K562 (cell line): ENCODE measurements at regions not wholly inside any gene's neighbourhood (a gene's known extent, or its start where the extent isn't known, plus 50 kb on each side); places are given as distances from the start of the nearest gene placed in this dataset.

Source experiments
- ATAC-seq: fragments of 200-7000 bp; cut with Tn5 transposase; 3 replicates; pipeline ENCODE4 v1.9.1; 2020; ENCODE audit warnings: moderate library complexity
- BruUV-seq: library from RNA; stranded (reverse); fragments of 400-500 nt; replicated peaks from 2 replicates; lab custom pipeline; 2021; lab: Mats Ljungman, UMichigan
- CTCF ChIA-PET: fragments of 300-600 bp; formaldehyde crosslinking; extraction: SDS; loops from one replicate; lab custom pipeline; 2021; ENCODE audit warnings: low intra/inter-chr PET ratio; lab: Yijun Ruan, JAX
- POLR2A ChIA-PET: fragments of 300-600, 350-650 bp; sonication (Branson Sonifier 250); formaldehyde crosslinking; extraction: SDS; loops from one replicate; lab custom pipeline; 2021; ENCODE audit warnings: antibody characterized with exemption, inconsistent platforms; lab: Yijun Ruan, JAX
- DNase-seq, 4 experiments: peaks; one replicate each; pipeline versions ENCODE4 v3.0.0 to v3.0.0-alpha.2; 2011 to 2018; ENCODE audit warnings: low spot score in 3 of 4, mixed read lengths in 3 of 4; ENCODE audit errors: extremely low read depth in 1 of 4
- FAIRE-seq: peaks from 2 replicates; lab custom pipeline; 2011; peaks lifted over from hg19 to GRCh38; lab: Jason Lieb, UNC
- H2AFZ ChIP-seq: 2 replicates; pipeline ENCODE4 v1.6.0; 2011; ENCODE audit warnings: low read depth, low read length, control low read depth, inconsistent platforms
- H3K27ac ChIP-seq: fragments of 200-600 bp; 3 replicates; pipeline ENCODE4 v1.8.0; 2011; ENCODE audit warnings: low read depth, mild to moderate bottlenecking, control low read depth, inconsistent platforms, low read length, moderate library complexity, mixed read lengths; ENCODE audit errors: extremely low read depth
- H3K27me3 ChIP-seq, 2 experiments: fragments of 300-600 bp in 1 of 2; 2 replicates in 1 of 2; 3 replicates in 1 of 2; pipeline versions ENCODE4 v1.6.0 to v1.8.0; 2011; ENCODE audit warnings: inconsistent platforms in 2 of 2, low read length in 2 of 2, mild to moderate bottlenecking in 1 of 2, mixed read lengths in 1 of 2, moderate library complexity in 1 of 2; ENCODE audit not compliant: control insufficient read depth in 2 of 2, insufficient read depth in 2 of 2
- H3K36me3 ChIP-seq: fragments of 300-600 bp; 3 replicates; pipeline ENCODE4 v1.8.0; 2011; ENCODE audit warnings: mild to moderate bottlenecking, low read length, inconsistent platforms; ENCODE audit not compliant: control insufficient read depth, insufficient read depth
- H3K4me1 ChIP-seq, 2 experiments: fragments of 200-600 bp in 1 of 2; replicated peaks in 1 of 2; 2 replicates in 1 of 2; 3 replicates in 1 of 2; pipeline versions ENCODE4 v1.5.1 to v1.8.0; 2011; ENCODE audit warnings: inconsistent platforms in 2 of 2, low read length in 2 of 2, mild to moderate bottlenecking in 1 of 2, mixed read lengths in 1 of 2, moderate library complexity in 1 of 2; ENCODE audit not compliant: control insufficient read depth in 2 of 2, insufficient read depth in 2 of 2
- H3K4me2 ChIP-seq: 2 replicates; pipeline ENCODE4 v1.6.1; 2011; ENCODE audit warnings: low read length, control low read depth, inconsistent platforms, mixed read lengths; ENCODE audit not compliant: insufficient read depth
- H3K4me3 ChIP-seq: fragments of 200-600 bp; sonication (generic), shearing (Covaris generic); 2 replicates; pipeline ENCODE4 v1.5.1; 2016; ENCODE audit warnings: control low read depth, inconsistent platforms
- H3K79me2 ChIP-seq: fragments of 200-600 bp; 3 replicates; pipeline ENCODE4 v1.8.0; 2011; ENCODE audit warnings: low read length, inconsistent platforms; ENCODE audit not compliant: control insufficient read depth, insufficient read depth
- H3K9ac ChIP-seq, 2 experiments: 2 replicates each; pipeline versions ENCODE4 v1.6.0 to v1.6.1; 2011; ENCODE audit warnings: low read depth in 2 of 2, low read length in 2 of 2, control low read depth in 1 of 2, inconsistent platforms in 1 of 2, mild to moderate bottlenecking in 1 of 2, mixed read lengths in 1 of 2; ENCODE audit not compliant: insufficient read depth in 1 of 2
- H3K9me1 ChIP-seq: one replicate; pipeline ENCODE4 v1.6.0; 2011; ENCODE audit warnings: inconsistent platforms, mild to moderate bottlenecking, low read length, moderate library complexity; ENCODE audit not compliant: control insufficient read depth, insufficient read depth
- H3K9me3 ChIP-seq: replicated peaks from 2 replicates; pipeline ENCODE4 v1.5.1; 2011; ENCODE audit warnings: low read depth, low read length, inconsistent platforms; ENCODE audit not compliant: control insufficient read depth, insufficient read depth
- H4K20me1 ChIP-seq: replicated peaks from 2 replicates; pipeline ENCODE4 v1.6.1; 2011; ENCODE audit warnings: low read length, inconsistent platforms, mixed read lengths; ENCODE audit not compliant: control insufficient read depth, insufficient read depth
- GATA2 ChIP-seq: sonication (generic); formaldehyde crosslinking; IDR thresholded peaks from 2 replicates; pipeline ENCODE4 v1.4.0; 2020; ENCODE audit warnings: mild to moderate bottlenecking, missing genetic modification reagents
- NBN ChIP-seq: fragments of 450-650 bp; IDR thresholded peaks from 2 replicates; pipeline ENCODE4 v1.6.1; 2016; ENCODE audit warnings: low read depth, mild to moderate bottlenecking
- NFIX ChIP-seq: fragments of 250-450 bp; sonication (Bioruptor Pico); IDR thresholded peaks from 2 replicates; pipeline ENCODE4 v1.4.0; 2020; ENCODE audit warnings: low read depth, mild to moderate bottlenecking, moderate library complexity
- SLC30A9 ChIP-seq: fragments of 250-450 bp; sonication (Bioruptor Pico); IDR thresholded peaks from 2 replicates; pipeline ENCODE4 v1.8.0; 2022; ENCODE audit warnings: mild to moderate bottlenecking, moderate library complexity
- SOX6 ChIP-seq: fragments of 450-650 bp; IDR thresholded peaks from 2 replicates; pipeline ENCODE4 v1.6.1; 2014; ENCODE audit warnings: mild to moderate bottlenecking
- ZC3H8 ChIP-seq: fragments of 450-650 bp; IDR thresholded peaks from 2 replicates; pipeline ENCODE4 v1.6.1; 2017
- ZNF436 ChIP-seq: fragments of 250-450, 450-650 bp; sonication (Bioruptor Pico); formaldehyde crosslinking; IDR thresholded peaks from 2 replicates; pipeline ENCODE4 v1.7.0; 2020; ENCODE audit warnings: mild to moderate bottlenecking
- WGBS: fragments of 100-300 bp; shearing (Covaris generic); methylation state at CpG from one replicate; pipeline ENCODE4 v1.1.6; 2016; ENCODE audit warnings: low coverage, mixed read lengths; ENCODE audit not compliant: insufficient coverage; ENCODE audit errors: missing lambda C conversion rate; 5-methylcytosine and 5-hydroxymethylcytosine counted together
- in situ Hi-C: fragments of 300-500 bp; cut with MboI; formaldehyde crosslinking; loops from 4 replicates; pipeline ENCODE4 v1.15.0; 2018; ENCODE audit warnings: inconsistent platforms, mixed read lengths
- intact Hi-C: fragments of 100-400 bp; cut with micrococcal nuclease; formaldehyde crosslinking; loops from 2 replicates; pipeline ENCODE4 v1.14.2; 2022
- TF ChIP-seq, protein P1 (sequence below): fragments of 450-650 bp; IDR thresholded peaks from 2 replicates; pipeline ENCODE4 v1.6.1; 2018; ENCODE audit warnings: mild to moderate bottlenecking, low read depth; ENCODE audit not compliant: partially characterized antibody
- TF ChIP-seq, protein P2 (sequence below): fragments of 450-650 bp; conservative IDR thresholded peaks from 2 replicates; pipeline ENCODE4 v1.6.1; 2016; ENCODE audit warnings: missing genetic modification characterization, low read depth, mild to moderate bottlenecking, control low read depth, missing compliant biosample characterization
- TF ChIP-seq, protein P3 (sequence below): sonication (generic); formaldehyde crosslinking; IDR thresholded peaks from 2 replicates; pipeline ENCODE4 v1.8.0; 2022; ENCODE audit warnings: missing genetic modification reagents, mild to moderate bottlenecking, moderate library complexity, borderline replicate concordance
- TF ChIP-seq, protein P4 (sequence below): fragments of 450-650 bp; IDR thresholded peaks from 2 replicates; pipeline ENCODE4 v1.6.1; 2016; ENCODE audit warnings: antibody characterized with exemption
- TF ChIP-seq, protein P5 (sequence below): fragments of 250-450 bp; sonication (Bioruptor Pico); IDR thresholded peaks from 2 replicates; pipeline ENCODE4 v1.4.0; 2020; ENCODE audit warnings: mild to moderate bottlenecking, moderate library complexity, borderline replicate concordance

DNA sequence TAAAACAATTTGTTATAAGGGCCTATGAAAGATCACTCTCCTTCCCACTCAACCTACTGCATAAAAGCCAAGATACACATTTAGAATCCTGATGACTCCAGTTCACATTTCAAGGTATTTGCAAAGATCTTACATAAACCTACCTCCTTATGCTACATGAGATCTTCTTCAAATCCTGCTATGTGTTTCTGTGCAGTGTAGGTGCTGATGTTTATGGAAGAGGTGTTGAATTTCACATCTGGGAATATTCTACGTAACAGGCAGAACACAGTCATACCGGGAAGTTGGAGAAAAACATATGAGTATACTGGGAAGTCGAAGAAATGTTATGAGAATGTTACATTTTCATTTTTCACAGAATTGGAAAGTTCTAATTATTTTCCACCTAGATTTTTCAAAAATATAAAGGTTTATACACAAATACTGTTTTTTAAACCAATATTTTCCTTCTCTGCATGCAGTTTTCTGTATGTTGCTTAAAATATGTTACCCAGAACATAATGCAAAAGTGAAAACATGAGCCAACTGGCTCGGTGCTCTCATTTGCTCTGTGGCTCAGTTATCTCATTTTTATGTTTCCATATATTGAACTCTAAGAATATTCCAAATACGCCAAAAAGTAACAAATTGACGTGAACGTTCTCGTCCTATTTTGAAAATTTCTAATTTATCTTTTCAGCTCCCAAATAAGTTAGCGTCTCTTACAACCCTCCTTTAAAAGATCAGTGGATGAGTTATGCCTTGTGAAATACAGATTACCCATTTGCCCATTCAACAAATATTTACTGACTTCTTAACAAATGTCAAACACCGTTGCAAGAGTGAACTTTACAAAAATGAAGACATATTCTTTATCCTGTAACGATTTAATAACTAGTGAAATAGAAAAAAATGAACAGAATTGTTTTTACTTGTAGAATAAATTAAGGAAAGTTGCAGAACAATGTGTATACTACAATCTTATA is 899.3 kb downstream of the STIM2 start:
- TF ChIP-seq, protein P1, sequence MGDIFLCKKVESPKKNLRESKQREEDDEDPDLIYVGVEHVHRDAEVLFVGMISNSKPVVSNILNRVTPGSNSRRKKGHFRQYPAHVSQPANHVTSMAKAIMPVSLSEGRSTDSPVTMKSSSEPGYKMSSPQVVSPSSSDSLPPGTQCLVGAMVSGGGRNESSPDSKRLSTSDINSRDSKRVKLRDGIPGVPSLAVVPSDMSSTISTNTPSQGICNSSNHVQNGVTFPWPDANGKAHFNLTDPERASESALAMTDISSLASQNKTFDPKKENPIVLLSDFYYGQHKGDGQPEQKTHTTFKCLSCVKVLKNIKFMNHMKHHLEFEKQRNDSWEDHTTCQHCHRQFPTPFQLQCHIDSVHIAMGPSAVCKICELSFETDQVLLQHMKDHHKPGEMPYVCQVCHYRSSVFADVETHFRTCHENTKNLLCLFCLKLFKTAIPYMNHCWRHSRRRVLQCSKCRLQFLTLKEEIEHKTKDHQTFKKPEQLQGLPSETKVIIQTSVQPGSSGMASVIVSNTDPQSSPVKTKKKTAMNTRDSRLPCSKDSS: no peak
- TF ChIP-seq, protein P2, sequence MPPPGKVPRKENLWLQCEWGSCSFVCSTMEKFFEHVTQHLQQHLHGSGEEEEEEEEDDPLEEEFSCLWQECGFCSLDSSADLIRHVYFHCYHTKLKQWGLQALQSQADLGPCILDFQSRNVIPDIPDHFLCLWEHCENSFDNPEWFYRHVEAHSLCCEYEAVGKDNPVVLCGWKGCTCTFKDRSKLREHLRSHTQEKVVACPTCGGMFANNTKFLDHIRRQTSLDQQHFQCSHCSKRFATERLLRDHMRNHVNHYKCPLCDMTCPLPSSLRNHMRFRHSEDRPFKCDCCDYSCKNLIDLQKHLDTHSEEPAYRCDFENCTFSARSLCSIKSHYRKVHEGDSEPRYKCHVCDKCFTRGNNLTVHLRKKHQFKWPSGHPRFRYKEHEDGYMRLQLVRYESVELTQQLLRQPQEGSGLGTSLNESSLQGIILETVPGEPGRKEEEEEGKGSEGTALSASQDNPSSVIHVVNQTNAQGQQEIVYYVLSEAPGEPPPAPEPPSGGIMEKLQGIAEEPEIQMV: no peak
- TF ChIP-seq, protein P3, sequence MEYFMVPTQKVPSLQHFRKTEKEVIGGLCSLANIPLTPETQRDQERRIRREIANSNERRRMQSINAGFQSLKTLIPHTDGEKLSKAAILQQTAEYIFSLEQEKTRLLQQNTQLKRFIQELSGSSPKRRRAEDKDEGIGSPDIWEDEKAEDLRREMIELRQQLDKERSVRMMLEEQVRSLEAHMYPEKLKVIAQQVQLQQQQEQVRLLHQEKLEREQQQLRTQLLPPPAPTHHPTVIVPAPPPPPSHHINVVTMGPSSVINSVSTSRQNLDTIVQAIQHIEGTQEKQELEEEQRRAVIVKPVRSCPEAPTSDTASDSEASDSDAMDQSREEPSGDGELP (CRISPR knock-in tag): no peak
- TF ChIP-seq NFIX (CRISPR knock-in tag) (no peak), ZNF436 (no peak), ZC3H8 (no peak), GATA2 (CRISPR knock-in tag) (no peak), SLC30A9 (CRISPR knock-in tag) (no peak), SOX6 (no peak), NBN (no peak)
- TF ChIP-seq, protein P4, sequence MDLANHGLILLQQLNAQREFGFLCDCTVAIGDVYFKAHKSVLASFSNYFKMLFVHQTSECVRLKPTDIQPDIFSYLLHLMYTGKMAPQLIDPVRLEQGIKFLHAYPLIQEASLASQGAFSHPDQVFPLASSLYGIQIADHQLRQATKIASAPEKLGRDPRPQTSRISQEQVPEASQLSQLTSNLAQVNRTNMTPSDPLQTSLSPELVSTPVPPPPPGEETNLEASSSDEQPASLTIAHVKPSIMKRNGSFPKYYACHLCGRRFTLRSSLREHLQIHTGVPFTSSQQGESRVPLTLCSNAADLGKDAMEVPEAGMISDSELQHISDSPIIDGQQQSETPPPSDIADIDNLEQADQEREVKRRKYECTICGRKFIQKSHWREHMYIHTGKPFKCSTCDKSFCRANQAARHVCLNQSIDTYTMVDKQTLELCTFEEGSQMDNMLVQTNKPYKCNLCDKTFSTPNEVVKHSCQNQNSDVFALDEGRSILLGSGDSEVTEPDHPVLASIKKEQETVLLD: no peak
- TF ChIP-seq, protein P5, sequence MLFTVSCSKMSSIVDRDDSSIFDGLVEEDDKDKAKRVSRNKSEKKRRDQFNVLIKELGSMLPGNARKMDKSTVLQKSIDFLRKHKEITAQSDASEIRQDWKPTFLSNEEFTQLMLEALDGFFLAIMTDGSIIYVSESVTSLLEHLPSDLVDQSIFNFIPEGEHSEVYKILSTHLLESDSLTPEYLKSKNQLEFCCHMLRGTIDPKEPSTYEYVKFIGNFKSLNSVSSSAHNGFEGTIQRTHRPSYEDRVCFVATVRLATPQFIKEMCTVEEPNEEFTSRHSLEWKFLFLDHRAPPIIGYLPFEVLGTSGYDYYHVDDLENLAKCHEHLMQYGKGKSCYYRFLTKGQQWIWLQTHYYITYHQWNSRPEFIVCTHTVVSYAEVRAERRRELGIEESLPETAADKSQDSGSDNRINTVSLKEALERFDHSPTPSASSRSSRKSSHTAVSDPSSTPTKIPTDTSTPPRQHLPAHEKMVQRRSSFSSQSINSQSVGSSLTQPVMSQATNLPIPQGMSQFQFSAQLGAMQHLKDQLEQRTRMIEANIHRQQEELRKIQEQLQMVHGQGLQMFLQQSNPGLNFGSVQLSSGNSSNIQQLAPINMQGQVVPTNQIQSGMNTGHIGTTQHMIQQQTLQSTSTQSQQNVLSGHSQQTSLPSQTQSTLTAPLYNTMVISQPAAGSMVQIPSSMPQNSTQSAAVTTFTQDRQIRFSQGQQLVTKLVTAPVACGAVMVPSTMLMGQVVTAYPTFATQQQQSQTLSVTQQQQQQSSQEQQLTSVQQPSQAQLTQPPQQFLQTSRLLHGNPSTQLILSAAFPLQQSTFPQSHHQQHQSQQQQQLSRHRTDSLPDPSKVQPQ (CRISPR knock-in tag): no peak
- Histone ChIP-seq H3K27me3 (no peaks in the 10 kb centered on the region), H3K27ac (no peak overlapping the region), H3K4me2 (no peak overlapping the region), H2AFZ (no peak overlapping the region), H3K4me3 (no peak overlapping the region), H3K4me1 (no peaks in the 10 kb centered on the region), H3K9ac (no peak overlapping the region), H3K36me3 (no peaks in the 10 kb centered on the region), H3K9me3 (no peaks in the 10 kb centered on the region), H3K9me1 (no peaks in the 10 kb centered on the region), H3K79me2 (no peaks in the 10 kb centered on the region), H4K20me1 (no peaks in the 10 kb centered on the region)
- POLR2A ChIA-PET: no interaction called here
- CTCF ChIA-PET: interaction anchor here (0.5 kb wide), 1 partner anchor 132 kb away, joined by 3 read pairs; no protein-coding TSS in a partner anchor
- whole genome bisulfite sequencing: 1% methylated on average over 11 of the region's 11 CpGs
- FAIRE-seq (no peak), ATAC-seq (no peak), DNase-seq (no peak)
- BruUV-seq: no TSS peak
- in situ Hi-C loops: no loop called here
- intact Hi-C loops: no loop called here
